Posterior vena cava (tissue), 2 donors: ENCODE measurements at regions not wholly inside any gene's neighbourhood (a gene's known extent, or its start where the extent isn't known, plus 50 kb on each side); places are given as distances from the start of the nearest gene placed in this dataset.
"Not testable (repeated sequence)": the region's sequence is repeated elsewhere in the genome, so short reads cannot be mapped to it uniquely, and the experiment has no call there.

ENCODE experiments used
- DNase-seq: peaks from one replicate; pipeline ENCODE4 v3.0.0-alpha.2; 2020; ENCODE audit warnings: low spot score
- intact Hi-C, 2 donors: fragments of 100-400 bp; cut with DNase I; formaldehyde crosslinking; loops; one replicate each; pipeline versions ENCODE4 v1.14.1 to v1.14.2; 2022 to 2023
- donor health status: DM: yes; HTN: yes; CAD: no.
- donor health status: DM: yes; HTN: yes; CAD: no.

- DNase-seq = no peak
- intact Hi-C loops = loop anchor here in 1 of 2 donors (10.0 kb wide), 1 partner anchor 395 kb away; no protein-coding TSS in a partner anchor
Measured at GRCh38 chr2:14749884-14750283, 117.4 kb downstream of the LRATD1 start.

DNA sequence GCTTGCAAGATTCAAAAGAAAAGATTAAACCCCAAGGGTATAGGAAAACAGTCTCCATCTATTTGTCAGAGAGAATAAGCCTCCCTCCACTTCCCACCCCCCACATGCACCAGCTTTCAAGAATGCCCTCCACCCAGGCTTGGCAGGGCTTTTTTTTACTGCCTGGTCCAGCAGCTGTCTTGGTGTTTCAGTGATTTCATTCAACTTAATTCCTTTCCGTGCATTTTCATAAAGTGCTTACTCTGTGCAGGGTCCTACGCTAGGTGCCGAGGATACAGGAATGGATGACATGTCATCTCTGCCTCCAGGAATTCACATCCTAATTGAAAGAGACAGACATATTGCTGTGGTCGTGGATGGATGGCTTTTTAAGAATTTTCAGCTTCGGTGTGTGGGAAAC, 117.9 kb downstream of the LRATD1 start:
- intact Hi-C loops = no loop called here
- DNase-seq = no peak

GRCh38 chr2:14751581-14751980, 119.1 kb downstream of the LRATD1 start:
- no peak for DNase-seq
- intact Hi-C loops = no loop called here

GRCh38 chr2:14752295-14752694, 119.8 kb downstream of the LRATD1 start:
- intact Hi-C loops = no loop called here
- no peak for DNase-seq

DNA sequence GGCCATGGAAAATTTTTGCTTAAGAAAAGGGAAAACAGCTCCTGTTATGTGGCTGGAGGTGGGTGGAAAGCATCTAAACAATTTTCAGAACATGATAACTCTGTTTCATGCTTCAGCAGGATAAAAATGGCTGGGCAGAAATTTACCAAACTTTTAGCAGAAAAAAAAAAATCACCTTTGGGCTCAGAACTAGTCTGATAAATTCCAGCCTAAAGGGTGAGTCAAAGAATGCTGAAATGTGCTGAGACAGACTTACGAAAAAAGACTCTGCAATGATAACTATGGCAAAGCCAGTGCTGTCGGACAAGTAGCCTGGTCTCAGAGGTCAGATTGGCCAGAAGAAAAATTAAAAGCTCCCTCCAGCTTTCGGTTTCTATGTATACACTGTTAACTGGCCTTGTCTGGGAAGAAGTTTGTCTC, 123.6 kb downstream of the LRATD1 start:
- intact Hi-C loops = no loop called here
- no peak for DNase-seq

GRCh38 chr2:14756981-14757657, 124.6 kb downstream of the LRATD1 start:
- intact Hi-C loops = no loop called here
- no peak for DNase-seq

DNA sequence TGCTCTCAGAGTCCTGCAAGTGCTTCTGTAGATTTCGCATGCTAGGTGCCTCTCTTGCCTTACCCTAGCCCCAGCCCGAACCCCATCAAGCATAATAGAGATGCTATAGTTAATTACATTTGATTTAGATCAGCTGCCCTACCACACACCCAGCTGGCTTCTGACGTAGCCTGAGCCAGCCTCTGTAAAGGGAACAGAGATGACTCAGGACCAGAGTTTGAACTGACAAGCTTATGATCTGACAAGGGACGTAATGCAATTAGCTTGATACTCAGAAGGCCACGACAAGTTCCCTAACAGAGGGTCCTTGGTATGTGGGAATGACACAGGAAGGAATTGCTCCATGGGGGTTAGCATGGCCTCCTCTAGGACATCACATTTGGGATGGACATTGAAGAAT, 126.6 kb downstream of the LRATD1 start:
- intact Hi-C loops = no loop called here
- no peak for DNase-seq

DNA sequence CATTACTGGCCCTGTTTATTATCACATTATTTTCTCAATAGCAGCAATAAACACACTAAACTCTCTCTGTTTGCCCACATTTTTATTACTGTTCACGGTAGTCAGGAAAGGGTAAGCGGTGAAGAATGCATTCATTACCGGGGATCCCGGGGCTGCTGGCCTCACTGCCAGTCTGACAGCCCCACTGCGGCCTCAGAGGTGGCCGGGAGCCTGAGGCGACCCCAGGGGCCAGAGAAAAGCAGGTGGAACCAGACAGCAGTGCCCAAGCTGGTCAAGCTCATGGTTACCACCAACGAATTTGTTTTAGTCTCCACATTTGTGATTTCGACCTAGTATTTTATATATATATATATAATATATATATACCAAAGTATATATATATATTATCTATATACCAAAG, 127.7 kb downstream of the LRATD1 start:
- DNase-seq = no peak
- intact Hi-C loops = no loop called here

- no peak for DNase-seq
- intact Hi-C loops = no loop called here
Measured at GRCh38 chr2:14761118-14761517, 128.6 kb downstream of the LRATD1 start.

DNA sequence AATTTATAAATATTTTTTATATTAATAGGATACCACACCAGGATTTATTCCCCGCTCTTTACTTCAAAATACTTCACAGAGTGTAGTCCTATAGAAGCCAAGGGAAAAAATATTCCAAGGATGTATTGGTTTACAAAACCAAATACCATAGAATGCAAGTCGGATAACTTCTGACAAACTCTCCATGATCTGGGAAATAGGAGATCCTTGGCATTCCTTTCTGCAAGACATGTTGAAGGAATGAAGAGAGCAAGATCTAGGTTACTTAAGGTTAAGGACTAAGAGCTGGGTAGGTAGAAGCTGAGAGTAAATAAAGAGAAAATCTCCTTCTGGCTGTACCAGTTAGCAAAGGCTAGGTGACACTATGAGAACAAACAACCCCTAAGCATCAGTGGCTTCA, 141.2 kb downstream of the LRATD1 start:
- intact Hi-C loops = no loop called here

DNA sequence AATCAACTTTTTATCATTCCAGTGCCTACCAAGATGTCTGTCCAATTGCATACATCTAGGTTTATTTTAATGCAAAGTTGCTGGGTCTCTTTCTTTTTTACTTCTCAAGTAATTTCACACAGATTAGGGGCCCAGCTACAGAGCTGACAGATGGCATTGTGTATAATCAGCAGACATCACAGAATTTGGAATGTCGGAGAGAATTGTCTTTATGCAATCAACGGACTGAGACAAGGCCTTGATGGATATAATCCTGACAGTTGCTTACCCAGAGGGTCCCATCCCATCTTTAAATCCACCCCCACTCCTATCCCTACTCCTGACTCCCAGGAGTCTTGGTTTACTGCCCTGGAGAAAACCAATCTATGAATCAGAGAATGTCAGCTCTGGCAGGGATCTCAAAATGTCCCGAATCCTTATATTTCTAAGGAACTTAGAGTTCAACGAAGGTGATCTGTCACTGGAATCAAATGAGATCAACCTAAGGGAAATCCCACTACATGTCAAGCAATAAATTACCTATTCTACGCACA, 142.0 kb downstream of the LRATD1 start:
- intact Hi-C loops = no loop called here
- no peak for DNase-seq

More for the DNA sequence above, 141.2 kb downstream of the LRATD1 start:
- DNase-seq = no peak

GRCh38 chr2:14776216-14776615, 143.7 kb downstream of the LRATD1 start:
- intact Hi-C loops = no loop called here
- DNase-seq = no peak

- no peak for DNase-seq
- intact Hi-C loops = no loop called here
Measured at GRCh38 chr2:14778015-14778414, 145.5 kb downstream of the LRATD1 start.

DNA sequence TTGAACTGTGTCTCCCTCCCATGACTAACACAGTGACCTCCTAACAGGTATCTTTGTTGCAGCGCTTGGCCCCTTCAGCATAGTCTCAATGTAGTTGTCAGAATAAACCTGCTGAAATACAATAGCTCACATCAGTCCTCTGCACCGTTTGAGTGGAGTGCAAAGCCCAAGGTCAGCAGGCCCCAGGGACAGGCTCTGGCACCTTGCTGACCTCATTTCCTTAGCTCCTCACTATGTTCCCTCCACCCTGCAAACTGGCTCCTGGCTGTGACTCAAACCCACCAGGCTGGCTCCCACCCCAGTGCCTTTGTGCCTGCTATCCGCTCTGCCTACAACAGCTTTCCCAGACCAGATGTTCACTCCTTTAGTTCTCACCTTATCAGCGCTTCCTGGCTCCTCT, 146.7 kb downstream of the LRATD1 start:
- no peak for DNase-seq
- intact Hi-C loops = no loop called here

GRCh38 chr2:14781142-14781541, 148.6 kb downstream of the LRATD1 start:
- no peak for DNase-seq
- intact Hi-C loops = no loop called here

- DNase-seq, intact Hi-C loops: not testable (repeated sequence)
Measured at GRCh38 chr2:14788814-14789213, 156.3 kb downstream of the LRATD1 start.

DNA sequence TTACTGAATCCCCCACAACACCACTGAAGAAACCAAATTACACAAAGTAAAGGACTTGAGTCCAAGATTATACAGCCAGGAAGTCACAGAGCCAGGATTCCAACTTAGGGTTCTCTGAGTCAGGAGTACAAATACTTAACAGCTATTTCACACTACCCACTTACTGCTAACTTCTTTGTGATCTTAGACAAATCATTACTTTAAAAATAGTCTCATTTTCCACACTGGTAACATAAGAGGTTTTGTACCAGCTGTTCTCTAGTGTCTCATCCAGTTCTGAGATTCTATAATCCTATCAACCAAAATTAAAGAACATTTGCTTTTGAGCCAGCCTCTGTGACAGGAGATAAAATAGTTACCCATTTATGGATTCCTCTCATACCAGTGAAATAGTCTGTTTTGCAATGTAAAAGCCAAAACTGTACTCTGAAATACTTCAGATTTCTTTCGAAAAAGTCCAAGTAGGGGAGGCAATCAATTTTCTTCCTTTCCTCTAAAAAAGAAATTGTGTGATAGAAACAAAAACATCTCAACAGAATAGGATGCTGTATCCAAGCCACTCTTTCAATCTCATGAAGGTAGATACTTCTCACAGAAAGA, 157.6 kb downstream of the LRATD1 start:
- DNase-seq = no peak
- intact Hi-C loops = no loop called here

GRCh38 chr2:14803994-14804393, 171.5 kb downstream of the LRATD1 start:
- intact Hi-C loops = no loop called here
- DNase-seq = no peak

GRCh38 chr2:14804902-14805301, 172.4 kb downstream of the LRATD1 start:
- intact Hi-C loops = no loop called here
- no peak for DNase-seq

DNA sequence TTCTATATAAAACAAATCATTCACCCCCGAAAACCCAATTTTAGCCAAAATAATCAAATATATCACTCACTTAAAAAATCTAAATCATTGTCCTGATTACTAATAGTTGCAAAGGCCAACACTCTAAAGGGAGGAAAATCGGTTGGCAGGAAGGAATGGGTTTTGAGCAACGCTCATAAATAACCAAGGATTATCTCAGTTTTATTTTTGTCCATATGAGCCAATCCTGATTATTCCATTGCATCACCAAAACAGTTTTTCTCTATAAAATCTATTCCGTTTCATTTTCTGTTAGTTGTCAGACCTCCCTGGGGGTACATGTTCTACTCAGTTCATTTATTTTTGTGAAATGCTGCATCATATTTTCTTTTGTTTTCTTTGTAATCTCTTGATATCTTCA, 174.1 kb downstream of the LRATD1 start:
- DNase-seq = no peak
- intact Hi-C loops = no loop called here

DNA sequence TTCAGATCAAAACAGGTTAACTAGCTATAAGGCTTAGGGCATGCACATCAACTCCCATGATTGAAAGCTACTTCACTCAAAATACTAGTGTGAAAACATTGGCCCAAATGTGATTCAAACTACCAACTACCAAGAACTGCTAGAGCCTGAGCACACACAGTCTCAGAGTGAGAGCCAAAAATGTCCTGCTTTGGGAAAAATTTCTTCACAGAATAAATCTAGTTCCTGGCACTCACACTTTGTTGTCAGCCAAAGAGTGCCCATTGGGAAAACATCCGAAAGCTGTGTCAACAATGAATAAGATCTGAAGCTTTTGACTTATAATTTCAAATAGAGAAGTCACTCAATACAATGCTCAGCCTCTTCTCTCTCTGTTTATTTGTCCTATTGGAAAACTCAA, 182.7 kb downstream of the LRATD1 start:
- intact Hi-C loops = no loop called here
- no peak for DNase-seq
